ENCODE measurements at regions not wholly inside any gene's neighbourhood (a gene's known extent, or its start where the extent isn't known, plus 50 kb on each side); places are given as distances from the start of the nearest gene placed in this dataset.

- Histone ChIP-seq H3K9me3 (ENCODE audit: insufficient read depth, low read length) (no peaks in the 10 kb centered on the region), H3K79me2 (ENCODE audit: insufficient read depth, low read length) (no peaks in the 10 kb centered on the region), H3K4me3 (ENCODE audit: insufficient read depth, low read length, poor library complexity, severe bottlenecking) (no peak overlapping the region), H3K27ac (ENCODE audit: low read depth, low read length) (no peak overlapping the region), H2AFZ (ENCODE audit: low read depth, low read length, severe bottlenecking) (no peak overlapping the region), H3K36me3 (ENCODE audit: low read length) (no peaks in the 10 kb centered on the region), H3K9me2 (replicated peaks; ENCODE audit: insufficient read depth, low read length) (no peaks in the 10 kb centered on the region), H3F3A (ENCODE audit: insufficient read depth) (no peaks in the 10 kb centered on the region), H4K20me1 (ENCODE audit: low read depth, low read length) (no peaks in the 10 kb centered on the region), H3K4me2 (ENCODE audit: low read depth, low read length, poor library complexity, severe bottlenecking) (no peak overlapping the region), H3K27me3 (ENCODE audit: low read length) (no peaks in the 10 kb centered on the region), H3K9ac (ENCODE audit: low read length) (no peak overlapping the region)
- TF ChIP-seq EZH2phosphoT487 (conservative IDR thresholded peaks at IDR 0.05; ENCODE audit: low read length): no peak
- no peak for TF ChIP-seq CTCF (IDR thresholded peaks at IDR 0.05; ENCODE audit: insufficient read depth, low read length, poor library complexity, severe bottlenecking)
Observed at GRCh38 chr16:80323187-80323807, 217.5 kb upstream of the DYNLRB2 start.

- H3K27ac ChIP-seq (ENCODE audit: low read depth, low read length): no peak overlapping the region
Observed at GRCh38 chr16:80319181-80319580, 221.6 kb upstream of the DYNLRB2 start.

DNA sequence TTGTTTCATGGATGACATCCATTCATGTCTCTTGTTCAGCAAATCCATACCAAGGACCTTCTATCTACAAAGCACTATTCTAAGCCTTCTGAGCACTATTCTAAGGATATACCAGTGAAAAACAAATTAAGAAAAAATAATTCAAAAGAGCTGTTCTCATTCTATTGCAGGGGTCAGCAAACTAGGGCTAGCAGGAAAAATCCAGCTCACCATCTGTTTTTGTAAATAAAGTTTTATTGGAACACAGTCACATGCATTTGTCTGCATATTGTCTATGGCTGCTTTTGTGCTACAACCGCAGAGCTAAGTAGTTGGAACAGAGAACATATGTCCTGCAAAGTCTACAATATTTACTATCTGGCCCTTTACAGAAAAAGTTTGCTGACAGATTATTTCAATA lies 222.7 kb upstream of the DYNLRB2 start:
- no peaks in the 10 kb centered on the region for H3K27me3 ChIP-seq (ENCODE audit: low read length)

More at GRCh38 chr16:80319181-80319580, 221.6 kb upstream of the DYNLRB2 start:
- TF ChIP-seq CTCF (IDR thresholded peaks at IDR 0.05; ENCODE audit: insufficient read depth, low read length, poor library complexity, severe bottlenecking): no peak
- no peak for TF ChIP-seq EZH2phosphoT487 (conservative IDR thresholded peaks at IDR 0.05; ENCODE audit: low read length)
- Histone ChIP-seq H3K27me3 (ENCODE audit: low read length) (no peaks in the 10 kb centered on the region), H4K20me1 (ENCODE audit: low read depth, low read length) (no peaks in the 10 kb centered on the region), H3K36me3 (ENCODE audit: low read length) (no peaks in the 10 kb centered on the region), H2AFZ (ENCODE audit: low read depth, low read length, severe bottlenecking) (no peak overlapping the region), H3K9me2 (replicated peaks; ENCODE audit: insufficient read depth, low read length) (no peaks in the 10 kb centered on the region), H3K4me3 (ENCODE audit: insufficient read depth, low read length, poor library complexity, severe bottlenecking) (no peak overlapping the region), H3F3A (ENCODE audit: insufficient read depth) (no peaks in the 10 kb centered on the region), H3K4me2 (ENCODE audit: low read depth, low read length, poor library complexity, severe bottlenecking) (no peak overlapping the region), H3K79me2 (ENCODE audit: insufficient read depth, low read length) (no peaks in the 10 kb centered on the region), H3K9ac (ENCODE audit: low read length) (no peak overlapping the region), H3K9me3 (ENCODE audit: insufficient read depth, low read length) (no peaks in the 10 kb centered on the region)

More for the DNA sequence above, 222.7 kb upstream of the DYNLRB2 start:
- no peaks in the 10 kb centered on the region for H3K9me3 ChIP-seq (ENCODE audit: insufficient read depth, low read length)
- no peak overlapping the region for H3K4me2 ChIP-seq (ENCODE audit: low read depth, low read length, poor library complexity, severe bottlenecking)
- no peaks in the 10 kb centered on the region for H4K20me1 ChIP-seq (ENCODE audit: low read depth, low read length)
- H3F3A ChIP-seq (ENCODE audit: insufficient read depth): no peaks in the 10 kb centered on the region
- H3K27ac ChIP-seq (ENCODE audit: low read depth, low read length): no peak overlapping the region
- H3K4me3 ChIP-seq (ENCODE audit: insufficient read depth, low read length, poor library complexity, severe bottlenecking): no peak overlapping the region
- H3K79me2 ChIP-seq (ENCODE audit: insufficient read depth, low read length): no peaks in the 10 kb centered on the region
- no peaks in the 10 kb centered on the region for H3K9me2 ChIP-seq (replicated peaks; ENCODE audit: insufficient read depth, low read length)
- no peak for TF ChIP-seq EZH2phosphoT487 (conservative IDR thresholded peaks at IDR 0.05; ENCODE audit: low read length)
- no peak for TF ChIP-seq CTCF (IDR thresholded peaks at IDR 0.05; ENCODE audit: insufficient read depth, low read length, poor library complexity, severe bottlenecking)
- H3K36me3 ChIP-seq (ENCODE audit: low read length): no peaks in the 10 kb centered on the region
- no peak overlapping the region for H2AFZ ChIP-seq (ENCODE audit: low read depth, low read length, severe bottlenecking)
- H3K9ac ChIP-seq (ENCODE audit: low read length): no peak overlapping the region

Data from SU-DHL-6 (cell line).